Limb (tissue), 2 donors: ENCODE measurements at regions not wholly inside any gene's neighbourhood (a gene's known extent, or its start where the extent isn't known, plus 50 kb on each side); places are given as distances from the start of the nearest gene placed in this dataset.
"Not testable (repeated sequence)": the region's sequence is repeated elsewhere in the genome, so short reads cannot be mapped to it uniquely, and the experiment has no call there.

Experiments
- DNase-seq, 2 donors: peaks; one replicate each; pipeline ENCODE4 v3.0.0-alpha.2; 2016; ENCODE audit errors: extremely low spot score in 2 of 2

DNA sequence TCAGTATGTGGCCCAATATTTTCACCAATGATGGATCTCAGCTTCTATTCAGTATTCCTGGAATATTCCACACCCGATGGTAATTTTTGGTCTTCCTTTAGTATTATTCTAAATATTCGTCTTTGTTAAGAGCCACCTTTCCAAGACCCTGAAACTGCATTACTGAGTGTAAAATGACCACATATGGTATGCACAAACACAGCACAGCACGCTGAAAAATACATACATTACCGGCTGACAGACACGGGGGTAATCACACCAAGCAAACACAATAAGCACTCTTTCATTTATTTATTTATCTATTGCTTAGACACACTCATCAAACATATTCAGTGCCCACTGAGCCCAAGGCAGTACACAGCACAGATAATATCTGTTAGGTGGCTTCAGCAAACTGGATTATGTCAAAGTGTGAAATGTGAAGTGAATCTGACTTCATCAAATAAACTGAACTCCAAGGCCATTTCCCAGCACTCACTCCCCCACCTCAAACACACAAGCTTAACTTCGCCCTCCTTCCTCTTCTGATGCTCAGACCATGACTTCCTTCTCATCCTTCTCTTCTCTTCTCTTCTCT lies 1637.8 kb upstream of the C9orf72 start:
- DNase-seq, result no peak

DNA sequence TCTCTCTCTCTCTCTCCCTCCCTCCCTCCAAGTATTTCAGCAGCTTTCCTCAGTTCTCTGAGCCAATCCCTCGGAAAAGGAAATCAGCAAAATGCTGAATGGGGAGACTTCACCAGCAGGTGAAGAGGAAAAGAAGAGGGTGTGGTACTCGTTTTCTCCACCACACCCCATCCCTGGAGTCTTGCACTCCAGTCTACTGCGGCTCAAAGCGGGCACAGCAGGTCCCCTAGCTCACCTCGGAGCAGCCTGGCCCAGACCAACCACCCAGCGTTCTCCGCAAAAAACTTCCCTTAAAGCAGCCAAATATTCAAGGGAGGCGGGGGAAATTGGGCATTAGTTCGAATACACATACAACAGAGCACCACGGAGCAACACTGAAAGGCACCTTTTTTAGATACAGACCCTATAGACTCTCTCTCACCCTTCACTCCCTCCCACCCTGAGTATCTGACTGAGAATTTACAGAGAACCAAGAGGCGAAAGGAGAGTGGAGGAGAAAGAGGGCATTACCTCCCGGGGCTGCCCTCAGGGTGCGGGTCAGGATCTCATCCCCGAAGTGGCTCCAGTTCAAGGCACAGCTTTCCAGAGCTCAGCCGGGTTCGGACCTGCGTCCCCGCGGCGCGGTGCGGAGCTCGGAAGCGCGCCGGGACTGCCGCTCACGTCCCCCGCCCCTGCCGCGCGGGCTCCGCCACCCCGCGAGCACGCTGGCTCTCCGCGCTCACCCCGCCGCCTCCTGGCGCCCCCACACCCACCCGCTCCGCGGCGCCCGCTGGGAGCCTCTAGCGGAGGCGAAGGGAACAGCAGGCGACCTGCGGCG lies 1638.5 kb upstream of the C9orf72 start:
- DNase-seq, result peak; percentile 57 to 85

DNA sequence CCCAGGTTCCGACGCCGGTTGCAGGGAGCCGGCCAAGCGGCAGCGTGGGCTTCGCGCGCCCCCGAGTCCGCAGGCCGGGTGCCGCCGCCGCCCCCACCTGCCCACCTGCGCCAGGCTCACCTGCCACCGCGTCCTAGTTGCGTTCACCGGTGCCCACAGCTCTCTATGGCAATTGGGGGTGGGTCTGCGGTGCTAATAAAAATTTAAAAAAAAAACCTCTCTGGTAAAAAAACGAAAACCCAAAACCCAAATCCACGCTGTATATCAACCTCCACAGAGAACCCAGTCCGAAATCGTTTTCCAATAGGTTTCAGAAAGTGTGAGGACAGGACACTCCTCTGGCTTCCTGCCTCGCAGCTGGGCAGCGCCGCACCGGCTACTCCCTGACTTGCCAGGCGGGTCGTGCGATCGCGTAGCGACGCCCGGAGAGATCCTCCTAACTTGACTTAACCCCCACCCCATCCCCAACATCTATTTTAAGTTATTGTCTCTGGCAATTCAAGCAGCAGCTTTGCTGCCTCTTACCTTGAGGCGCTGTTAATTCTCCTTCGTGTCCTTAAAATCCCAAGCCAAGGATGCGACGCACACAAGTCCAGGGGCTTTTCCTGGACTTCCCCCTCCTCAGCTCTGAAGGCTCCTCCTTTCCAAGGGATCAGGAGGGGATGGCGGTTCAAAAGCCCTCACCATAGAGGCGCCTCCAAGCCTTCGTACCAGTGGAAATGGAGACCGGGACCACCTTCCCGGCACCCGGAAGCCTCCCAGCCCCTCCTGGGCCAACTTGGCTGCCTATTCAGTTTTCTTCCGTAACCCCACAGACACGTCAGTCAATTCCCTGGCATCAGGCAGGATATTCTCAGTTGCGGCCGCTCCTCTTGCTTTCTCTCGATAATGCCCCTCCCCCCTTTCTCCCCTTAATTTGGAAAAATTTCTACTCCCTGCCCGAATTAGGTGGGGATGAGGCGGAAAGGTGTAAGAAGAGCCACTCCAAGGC lies 1639.4 kb upstream of the C9orf72 start:
- peak in 1 of 2 donors; percentile 59 for DNase-seq

DNA sequence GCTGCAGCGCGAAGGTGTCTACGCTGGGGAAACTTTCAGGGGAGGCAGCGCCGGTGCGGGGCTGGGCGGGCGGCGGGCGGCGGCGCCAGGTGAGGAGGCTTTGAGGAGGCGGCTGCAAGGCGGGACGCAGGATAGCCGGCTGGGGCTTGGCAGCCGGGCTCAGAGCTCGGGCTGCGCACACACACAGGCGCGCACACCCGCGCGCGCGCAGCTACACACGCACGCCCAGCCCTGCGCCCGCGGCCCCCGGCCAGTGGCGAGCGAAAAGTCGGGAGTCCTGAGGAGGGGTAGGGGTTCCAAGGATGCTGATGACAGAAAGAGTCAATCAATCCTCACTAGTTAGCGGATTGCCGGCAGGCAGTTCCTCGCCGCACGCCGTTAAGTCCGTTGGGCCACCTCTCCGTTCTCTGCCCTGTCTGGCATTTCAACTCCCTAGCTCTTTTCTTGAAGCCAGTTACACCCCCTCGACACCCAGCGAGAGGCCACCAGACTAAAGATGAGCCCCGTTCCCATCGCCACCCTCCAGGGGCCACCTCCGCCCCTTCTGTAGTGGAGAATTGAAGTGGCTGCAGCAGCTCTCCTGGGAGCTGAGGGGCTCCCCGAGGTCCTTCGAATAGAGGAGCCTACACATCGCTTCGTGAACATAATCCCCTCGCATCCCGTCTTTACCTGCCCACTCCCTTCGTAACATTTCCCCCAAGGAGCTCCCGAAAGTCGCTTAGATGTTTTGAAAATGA lies 1640.3 kb upstream of the C9orf72 start, which contains the start of gene LINGO2:
Gene LINGO2, minus strand, starts transcription at position 185 of the 737 bp plus-strand sequence.
- DNase-seq, result peak in 1 of 2 donors; percentile 72

DNA sequence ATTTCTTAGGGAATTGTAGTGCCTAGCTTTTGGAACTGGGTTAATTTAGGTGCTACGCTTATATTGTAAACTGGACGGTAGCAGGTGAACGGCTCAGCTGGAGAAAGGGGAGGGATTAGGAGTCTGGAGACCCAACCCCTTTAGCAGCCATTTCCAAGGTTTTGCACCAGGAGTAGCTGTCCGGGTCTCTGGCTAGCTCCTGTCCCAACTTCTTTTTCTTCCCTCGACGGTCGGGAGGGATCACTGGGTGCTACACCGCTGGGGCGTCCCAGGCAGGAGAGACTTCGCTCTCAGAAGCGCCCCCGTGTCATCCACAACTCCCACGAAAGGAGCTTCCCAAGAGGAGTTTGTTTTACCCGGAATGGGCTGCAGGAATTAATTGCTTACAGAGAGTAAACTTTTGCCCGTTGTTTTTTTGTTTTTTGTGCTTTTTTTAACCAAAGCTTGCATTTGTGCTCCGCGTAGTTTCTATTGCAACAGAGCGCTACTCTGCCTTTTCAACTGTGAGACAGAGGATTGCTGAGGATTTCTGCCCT lies 1640.9 kb upstream of the C9orf72 start:
- peak in 1 of 2 donors; percentile 58 for DNase-seq

DNA sequence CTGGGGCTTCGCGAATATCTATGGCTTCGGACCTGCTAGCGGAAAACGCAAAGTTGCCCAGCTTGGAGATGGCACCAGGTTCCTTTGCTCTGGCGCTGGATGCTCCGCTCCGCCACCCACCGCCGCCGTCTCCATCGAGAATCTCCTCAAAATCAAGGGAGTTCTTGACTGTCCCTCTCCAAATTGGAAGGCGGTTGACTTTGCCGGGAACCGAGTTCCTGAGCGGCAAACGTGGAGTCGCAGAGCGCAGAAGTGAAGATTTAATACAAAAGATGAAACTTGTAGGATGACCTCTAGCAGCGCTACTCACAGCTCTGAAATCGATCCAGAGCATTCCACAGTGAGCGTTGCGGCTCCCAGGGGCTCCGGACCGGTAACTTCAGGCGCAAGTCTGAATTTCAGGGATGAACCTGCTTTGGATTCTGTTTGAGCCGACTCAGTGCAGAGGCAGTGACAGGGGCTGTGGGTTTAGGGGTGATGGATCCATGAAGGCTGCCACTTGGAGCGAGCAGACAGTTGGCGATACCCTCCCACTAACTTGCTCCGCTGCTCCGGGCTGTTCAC lies 1641.5 kb upstream of the C9orf72 start:
- peak in 1 of 2 donors; percentile 46 for DNase-seq

DNA sequence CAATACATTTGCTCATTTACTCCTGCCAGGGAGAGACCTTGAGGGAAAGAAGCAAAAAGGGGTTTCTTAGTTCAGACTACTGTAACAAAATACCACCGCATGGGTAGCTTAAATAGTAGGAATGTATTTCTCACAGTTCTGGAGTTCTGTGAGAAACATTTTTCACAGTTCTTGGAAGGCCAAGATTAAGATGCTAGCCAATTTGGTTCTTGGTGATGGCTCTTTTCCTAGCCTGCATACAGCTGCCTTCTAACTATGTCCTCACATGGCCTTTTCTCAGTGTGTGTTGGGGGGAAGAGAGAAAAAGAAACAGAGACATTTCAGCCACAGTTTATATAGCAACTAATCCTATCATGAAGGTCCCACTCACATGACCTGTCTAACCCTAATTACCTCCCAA lies 1644.7 kb upstream of the C9orf72 start:
- DNase-seq, result no peak

DNA sequence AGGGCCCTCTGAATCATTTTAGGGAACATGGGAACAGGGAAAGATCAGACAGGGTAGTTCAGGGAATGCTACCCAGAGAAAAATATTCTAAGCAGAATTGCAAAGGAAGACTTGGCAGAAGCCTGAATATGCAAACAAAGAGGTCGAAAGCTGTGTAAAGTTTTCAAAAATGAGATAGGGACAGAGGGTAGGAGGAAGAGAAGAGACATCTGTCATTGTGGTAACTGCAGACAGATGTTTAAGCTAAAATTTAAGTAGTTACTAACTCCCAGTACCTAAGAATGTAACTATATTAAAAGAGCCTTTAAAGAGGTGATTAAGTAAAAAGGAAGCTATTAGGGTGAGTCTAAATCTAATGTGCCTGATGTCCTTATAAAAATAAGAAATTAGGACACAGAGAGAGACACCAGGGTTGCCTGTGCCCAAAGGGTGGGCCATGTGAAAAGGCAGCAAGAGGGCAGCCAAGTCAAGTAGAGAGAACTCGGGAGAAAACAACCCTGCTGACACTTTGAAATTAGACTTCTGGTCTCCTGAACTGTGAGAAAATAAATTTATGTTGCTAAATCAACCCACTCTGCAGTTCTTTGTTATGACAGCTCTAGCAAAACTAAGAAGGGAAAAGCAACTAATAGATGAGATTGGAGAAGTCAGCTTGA lies 1647.4 kb upstream of the C9orf72 start:
- no peak for DNase-seq

DNA sequence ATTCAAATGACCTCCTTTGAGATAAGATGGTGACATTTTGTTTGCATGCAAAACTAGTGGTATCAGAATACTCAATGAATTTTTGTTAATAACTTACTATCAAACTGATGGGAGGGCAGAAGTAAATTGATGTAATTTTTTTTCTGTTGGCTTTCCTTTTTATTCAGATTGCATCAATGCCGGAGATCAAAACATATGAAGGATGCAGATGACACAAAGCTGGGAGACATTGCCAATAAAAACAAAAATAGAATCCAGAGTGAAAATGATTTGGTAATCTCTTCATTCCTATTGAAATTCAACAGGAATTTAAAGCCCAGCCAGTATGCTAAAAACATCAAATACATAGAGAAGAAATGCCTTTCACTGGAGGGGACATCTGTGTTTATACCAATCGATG lies 1655.3 kb upstream of the C9orf72 start:
- no peak for DNase-seq

DNA sequence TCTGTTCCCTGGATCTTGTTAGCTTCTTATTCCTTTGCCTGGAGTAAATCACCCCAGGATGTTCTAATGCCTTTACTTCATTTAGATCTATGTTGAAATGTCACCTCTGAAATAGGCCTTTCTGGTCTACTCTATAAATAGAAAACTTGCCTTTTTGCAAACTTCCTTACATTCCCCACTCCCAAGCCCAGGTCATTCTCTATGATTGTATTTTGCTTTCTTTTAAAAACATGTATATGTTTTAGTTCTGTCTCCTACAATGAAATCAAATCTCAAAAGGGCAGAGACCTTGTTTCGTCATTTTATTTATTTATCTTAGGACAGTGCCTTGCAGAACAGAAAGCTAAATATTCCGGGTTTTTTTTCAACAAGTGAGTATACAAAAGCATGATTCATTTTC lies 1657.7 kb upstream of the C9orf72 start:
- DNase-seq, result no peak

DNA sequence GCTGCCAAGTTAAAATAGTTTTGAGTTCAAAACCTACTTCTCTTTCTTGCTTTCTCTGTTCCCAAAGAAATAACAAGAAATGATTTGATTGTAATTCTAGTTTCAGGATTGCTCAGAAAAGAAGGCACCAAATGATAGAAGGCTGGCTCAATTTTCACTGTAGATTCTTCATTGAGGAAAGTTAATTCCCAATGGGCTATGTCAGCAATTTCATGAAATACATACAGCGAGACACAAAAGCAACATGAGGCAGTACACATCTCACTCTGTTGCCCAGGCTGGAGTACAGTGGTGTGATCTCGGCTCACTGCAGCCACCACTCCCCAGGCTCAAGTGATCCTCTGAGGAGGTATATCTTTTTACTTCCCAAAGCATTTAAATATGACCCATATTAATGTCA lies 1659.9 kb upstream of the C9orf72 start:
- no peak for DNase-seq

DNA sequence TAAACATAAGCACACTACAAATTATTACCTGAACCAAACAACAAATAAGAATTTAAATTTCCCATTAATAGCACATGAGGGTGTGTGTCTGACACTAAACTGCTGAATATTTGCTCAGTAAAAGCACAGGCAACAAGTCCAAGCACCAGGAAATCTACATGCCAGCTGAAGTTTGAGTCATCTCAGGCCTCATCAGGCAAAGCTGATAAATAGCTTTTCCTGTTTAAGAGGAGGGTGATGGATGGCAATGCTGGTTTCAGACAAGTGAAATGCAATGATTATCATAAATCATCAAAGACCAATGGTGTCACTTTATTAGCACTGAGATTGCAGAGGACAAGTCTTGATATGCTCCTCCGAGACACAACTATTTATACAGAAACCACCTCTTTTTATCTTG lies 1668.0 kb upstream of the C9orf72 start:
- DNase-seq, result no peak

DNA sequence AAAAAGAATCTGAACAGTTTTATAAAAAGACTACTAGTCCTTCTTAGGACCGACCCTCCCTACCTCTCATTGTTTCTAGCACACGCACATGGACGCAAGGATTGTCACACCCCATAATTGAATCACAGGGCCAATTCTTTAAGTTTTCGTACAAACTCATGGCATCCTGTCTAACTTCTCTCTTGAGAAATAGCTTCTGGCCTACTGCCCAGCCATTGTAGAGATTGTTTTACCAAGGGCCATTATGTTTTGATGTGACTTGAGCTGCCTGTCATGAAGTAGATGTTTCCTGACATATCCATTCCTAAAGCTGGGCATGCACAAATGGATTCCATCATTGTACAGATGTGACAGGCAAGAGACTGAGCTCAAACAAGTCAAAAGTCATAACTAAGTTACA lies 1672.1 kb upstream of the C9orf72 start:
- no peak for DNase-seq

DNA sequence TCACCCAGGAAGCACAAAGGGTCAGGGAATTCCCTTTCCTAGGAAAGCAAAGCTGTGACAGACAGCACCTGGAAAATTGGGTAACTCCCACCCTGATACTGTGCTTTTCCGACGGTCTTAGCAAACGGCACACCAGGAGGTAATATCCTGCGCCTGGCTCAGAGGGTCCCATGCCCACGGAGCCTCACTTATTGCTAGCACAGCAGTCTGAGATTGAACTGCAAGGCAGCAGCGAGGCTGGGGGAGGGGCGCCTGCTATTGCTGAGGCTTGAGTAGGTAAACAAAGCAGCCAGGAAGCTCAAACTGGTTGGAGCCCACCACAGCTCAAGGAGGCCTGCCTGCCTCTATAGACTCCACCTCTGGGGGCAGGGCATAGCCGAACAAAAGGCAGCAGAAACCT lies 1697.1 kb upstream of the C9orf72 start:
- not testable (repeated sequence) for DNase-seq

DNA sequence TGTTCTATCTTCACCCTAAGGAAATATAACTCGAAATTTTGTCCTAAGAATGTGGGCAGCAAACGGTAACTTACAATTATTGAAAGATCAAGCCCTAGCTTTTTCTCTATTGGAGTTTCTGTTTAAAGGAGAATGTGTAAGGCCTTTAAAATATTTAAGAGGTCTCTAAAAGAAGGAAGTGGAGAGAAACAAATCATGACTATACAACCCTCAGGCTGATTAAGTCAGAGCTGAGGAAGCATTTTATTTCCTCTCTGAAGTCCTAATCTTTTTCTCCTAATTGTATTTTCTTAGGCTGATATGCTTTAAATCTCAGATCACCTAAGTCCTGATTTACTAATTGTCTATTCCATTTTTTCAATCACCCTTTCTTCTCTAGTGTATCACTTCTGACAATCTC lies 1708.8 kb upstream of the C9orf72 start:
- no peak for DNase-seq

DNA sequence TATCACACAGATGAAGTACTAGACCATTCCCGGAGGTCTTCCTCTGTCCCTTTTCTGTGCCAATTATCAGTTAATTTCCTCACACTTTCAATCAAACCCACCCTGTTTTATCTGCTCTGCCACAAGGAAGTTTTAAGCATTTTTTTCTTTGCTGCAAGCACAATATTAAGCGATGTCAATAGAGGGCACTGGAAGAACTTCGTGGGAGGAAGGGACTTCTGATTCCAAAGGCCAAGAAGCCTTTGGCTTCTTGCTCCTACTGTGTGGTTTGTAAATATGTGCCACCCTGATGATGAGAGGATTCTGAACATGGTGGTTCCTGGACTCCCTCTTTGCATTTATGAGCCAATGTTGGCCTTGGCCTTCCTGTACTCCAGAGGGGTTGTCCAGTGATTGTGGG lies 1712.5 kb upstream of the C9orf72 start:
- DNase-seq, result no peak

DNA sequence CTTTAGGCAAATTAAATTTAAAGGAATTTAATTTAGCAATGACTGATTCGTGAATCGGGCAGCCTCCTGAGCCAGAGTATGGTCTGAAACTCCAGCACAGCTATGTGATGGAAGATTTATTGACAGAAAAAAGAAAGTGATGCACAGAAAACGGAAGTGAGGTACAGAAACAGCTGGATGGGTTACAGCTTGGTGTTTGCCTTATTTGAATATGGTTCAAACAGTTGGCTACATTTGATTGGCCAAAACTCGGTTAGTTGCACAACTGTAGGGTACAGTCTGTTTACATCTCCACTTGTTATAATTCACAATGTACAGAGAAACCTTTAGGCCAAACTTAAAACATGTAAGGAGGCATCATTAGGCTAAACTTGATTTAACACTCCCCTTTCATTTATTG lies 1716.1 kb upstream of the C9orf72 start:
- no peak for DNase-seq

DNA sequence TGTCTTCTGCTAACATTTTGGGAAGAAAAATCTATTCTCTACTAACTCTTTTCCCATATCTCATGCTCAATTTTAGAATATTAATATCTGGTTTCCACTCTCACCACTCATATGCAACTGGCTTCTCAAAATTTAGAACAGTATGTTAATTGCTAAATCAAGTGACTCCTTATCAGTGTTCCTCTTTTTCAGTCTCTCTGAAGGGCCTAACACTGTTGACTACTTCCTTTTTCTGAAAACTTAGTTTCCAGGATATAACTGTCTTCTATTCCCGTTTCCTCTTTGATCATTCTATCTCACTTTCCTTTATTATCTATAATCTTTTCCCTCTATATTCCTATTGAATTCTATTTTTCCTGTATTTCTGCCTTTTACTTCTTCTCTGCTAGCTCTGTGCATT lies 1717.2 kb upstream of the C9orf72 start:
- no peak for DNase-seq

DNA sequence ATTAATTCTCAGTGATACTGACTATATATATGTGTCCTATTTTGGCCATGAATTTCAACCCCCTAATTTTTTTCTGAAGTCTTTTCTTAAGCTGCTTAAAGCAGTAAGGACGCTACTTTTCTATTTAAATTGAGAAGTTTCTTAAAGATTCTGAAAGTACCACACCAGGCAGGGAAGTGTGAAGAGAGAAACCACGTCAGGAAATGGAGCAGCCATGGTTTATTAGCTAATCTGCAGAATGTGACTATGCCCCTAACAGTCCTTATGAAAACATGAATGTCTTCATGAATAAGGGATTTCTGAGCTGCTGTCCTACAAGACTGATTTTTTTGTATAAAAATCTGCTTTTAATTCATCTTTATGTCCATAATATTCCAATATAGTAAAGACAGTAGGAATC lies 1724.3 kb upstream of the C9orf72 start:
- no peak for DNase-seq

DNA sequence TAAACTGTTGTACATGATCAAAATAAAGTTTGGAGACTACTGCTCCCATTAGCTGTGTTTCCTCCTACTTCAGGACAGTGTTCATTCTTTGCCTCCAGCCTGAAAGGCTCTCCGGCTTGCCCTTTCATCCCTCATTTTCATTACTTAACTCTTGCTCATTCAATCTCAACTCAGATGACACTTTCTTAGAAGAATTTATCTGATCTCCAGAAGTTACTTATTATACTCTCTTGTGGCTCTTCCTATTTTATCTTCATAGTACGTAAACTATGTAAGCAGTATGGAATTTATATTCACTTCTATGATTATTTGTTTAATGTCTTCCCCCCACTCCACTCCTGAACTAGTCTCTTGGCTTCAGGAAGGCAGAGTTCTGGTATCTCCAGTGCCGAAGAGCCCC lies 1737.9 kb upstream of the C9orf72 start:
- DNase-seq, result no peak
